ENCODE measurements at regions not wholly inside any gene's neighbourhood (a gene's known extent, or its start where the extent isn't known, plus 50 kb on each side); places are given as distances from the start of the nearest gene placed in this dataset.

GRCh38 chr9:700365-701282 is 140.9 kb upstream of the DMRT1 start:
- H3K36me3 ChIP-seq (replicated peaks; ENCODE audit: control insufficient read depth, insufficient read depth, low read length), result no peaks in the 10 kb centered on the region
- no peaks in the 10 kb centered on the region for H3K27me3 ChIP-seq (ENCODE audit: control insufficient read depth, insufficient read depth, low read length)
- no peak for DNase-seq
- no peak overlapping the region for H3K4me3 ChIP-seq (ENCODE audit: insufficient read depth, low read depth, low read length)

- DNase-seq, result no peak
These were observed 138.1 kb upstream of the DMRT1 start for GRCh38 chr9:703392-703791.

GRCh38 chr9:706073-706472 is 135.4 kb upstream of the DMRT1 start:
- DNase-seq, result no peak
- Histone ChIP-seq H3K27me3 (ENCODE audit: control insufficient read depth, insufficient read depth, low read length) (no peaks in the 10 kb centered on the region), H3K36me3 (replicated peaks; ENCODE audit: control insufficient read depth, insufficient read depth, low read length) (peaks cover 3% of the 10 kb centered on the region), H3K4me3 (ENCODE audit: insufficient read depth, low read depth, low read length) (no peak overlapping the region)

More at GRCh38 chr9:703392-703791, 138.1 kb upstream of the DMRT1 start:
- Histone ChIP-seq H3K4me3 (ENCODE audit: insufficient read depth, low read depth, low read length) (no peak overlapping the region), H3K27me3 (ENCODE audit: control insufficient read depth, insufficient read depth, low read length) (no peaks in the 10 kb centered on the region), H3K36me3 (replicated peaks; ENCODE audit: control insufficient read depth, insufficient read depth, low read length) (no peaks in the 10 kb centered on the region)

GRCh38 chr9:706606-707459 is 134.7 kb upstream of the DMRT1 start:
- DNase-seq, result peak; percentile 77
- peak overlapping the region; percentile 39 for H3K4me3 ChIP-seq (ENCODE audit: insufficient read depth, low read depth, low read length)
- H3K36me3 ChIP-seq (replicated peaks; ENCODE audit: control insufficient read depth, insufficient read depth, low read length), result peaks cover 4% of the 10 kb centered on the region
- no peaks in the 10 kb centered on the region for H3K27me3 ChIP-seq (ENCODE audit: control insufficient read depth, insufficient read depth, low read length)

GRCh38 chr9:708182-708550 is 133.3 kb upstream of the DMRT1 start:
- H3K4me3 ChIP-seq (ENCODE audit: insufficient read depth, low read depth, low read length), result no peak overlapping the region
- DNase-seq, result no peak
- no peaks in the 10 kb centered on the region for H3K27me3 ChIP-seq (ENCODE audit: control insufficient read depth, insufficient read depth, low read length)
- peaks cover 8% of the 10 kb centered on the region for H3K36me3 ChIP-seq (replicated peaks; ENCODE audit: control insufficient read depth, insufficient read depth, low read length)

- H3K27me3 ChIP-seq (ENCODE audit: control insufficient read depth, insufficient read depth, low read length), result no peaks in the 10 kb centered on the region
- no peak overlapping the region for H3K4me3 ChIP-seq (ENCODE audit: insufficient read depth, low read depth, low read length)
- DNase-seq, result no peak
- H3K36me3 ChIP-seq (replicated peaks; ENCODE audit: control insufficient read depth, insufficient read depth, low read length), result peaks cover 8% of the 10 kb centered on the region
These were observed 132.7 kb upstream of the DMRT1 start for GRCh38 chr9:708551-709432.

- no peak for DNase-seq
- Histone ChIP-seq H3K36me3 (replicated peaks; ENCODE audit: control insufficient read depth, insufficient read depth, low read length) (peaks cover 8% of the 10 kb centered on the region), H3K4me3 (ENCODE audit: insufficient read depth, low read depth, low read length) (no peak overlapping the region), H3K27me3 (ENCODE audit: control insufficient read depth, insufficient read depth, low read length) (no peaks in the 10 kb centered on the region)
These were observed 130.3 kb upstream of the DMRT1 start for GRCh38 chr9:710951-711745.

- Histone ChIP-seq H3K36me3 (replicated peaks; ENCODE audit: control insufficient read depth, insufficient read depth, low read length) (peaks cover 8% of the 10 kb centered on the region), H3K27me3 (ENCODE audit: control insufficient read depth, insufficient read depth, low read length) (no peaks in the 10 kb centered on the region), H3K4me3 (ENCODE audit: insufficient read depth, low read depth, low read length) (no peak overlapping the region)
- DNase-seq, result no peak
These were observed 129.5 kb upstream of the DMRT1 start for GRCh38 chr9:711761-712553.

GRCh38 chr9:712643-713042 is 128.9 kb upstream of the DMRT1 start:
- H3K36me3 ChIP-seq (replicated peaks; ENCODE audit: control insufficient read depth, insufficient read depth, low read length), result peaks cover 8% of the 10 kb centered on the region
- no peak for DNase-seq
- H3K27me3 ChIP-seq (ENCODE audit: control insufficient read depth, insufficient read depth, low read length), result no peaks in the 10 kb centered on the region
- H3K4me3 ChIP-seq (ENCODE audit: insufficient read depth, low read depth, low read length), result no peak overlapping the region

GRCh38 chr9:713091-713490 is 128.4 kb upstream of the DMRT1 start:
- no peak for DNase-seq
- H3K4me3 ChIP-seq (ENCODE audit: insufficient read depth, low read depth, low read length), result no peak overlapping the region
- no peaks in the 10 kb centered on the region for H3K27me3 ChIP-seq (ENCODE audit: control insufficient read depth, insufficient read depth, low read length)
- peaks cover 8% of the 10 kb centered on the region for H3K36me3 ChIP-seq (replicated peaks; ENCODE audit: control insufficient read depth, insufficient read depth, low read length)

- H3K4me3 ChIP-seq (ENCODE audit: insufficient read depth, low read depth, low read length), result no peak overlapping the region
- H3K27me3 ChIP-seq (ENCODE audit: control insufficient read depth, insufficient read depth, low read length), result no peaks in the 10 kb centered on the region
- DNase-seq, result no peak
- H3K36me3 ChIP-seq (replicated peaks; ENCODE audit: control insufficient read depth, insufficient read depth, low read length), result peaks cover 8% of the 10 kb centered on the region
These were observed 126.8 kb upstream of the DMRT1 start for GRCh38 chr9:714675-715074.

- DNase-seq, result no peak
- Histone ChIP-seq H3K27me3 (ENCODE audit: control insufficient read depth, insufficient read depth, low read length) (no peaks in the 10 kb centered on the region), H3K36me3 (replicated peaks; ENCODE audit: control insufficient read depth, insufficient read depth, low read length) (peaks cover 8% of the 10 kb centered on the region), H3K4me3 (ENCODE audit: insufficient read depth, low read depth, low read length) (no peak overlapping the region)
These were observed 126.2 kb upstream of the DMRT1 start for GRCh38 chr9:715300-715699.

GRCh38 chr9:715743-716400 is 125.6 kb upstream of the DMRT1 start:
- DNase-seq, result no peak
- no peak overlapping the region for H3K4me3 ChIP-seq (ENCODE audit: insufficient read depth, low read depth, low read length)
- H3K36me3 ChIP-seq (replicated peaks; ENCODE audit: control insufficient read depth, insufficient read depth, low read length), result peaks cover 6% of the 10 kb centered on the region
- no peaks in the 10 kb centered on the region for H3K27me3 ChIP-seq (ENCODE audit: control insufficient read depth, insufficient read depth, low read length)

All from H7 (cell line).